Mesothelial cell of epicardium (in vitro differentiated cells): ENCODE measurements at regions not wholly inside any gene's neighbourhood (a gene's known extent, or its start where the extent isn't known, plus 50 kb on each side); places are given as distances from the start of the nearest gene placed in this dataset.

Experiments used
- DNase-seq, 2 experiments: peaks; one replicate each; pipeline ENCODE4 v3.0.0; 2021; ENCODE audit warnings: low spot score in 2 of 2; ENCODE audit not compliant: unreplicated experiment in 2 of 2
- H3K27ac Mint-ChIP-seq: 2 replicates; pipeline ENCODE4 v1.8.0; 2021; ENCODE audit warnings: mixed read lengths
- H3K27me3 Mint-ChIP-seq: 2 replicates; pipeline ENCODE4 v1.8.0; 2021; ENCODE audit warnings: low read depth, mixed read lengths
- H3K36me3 Mint-ChIP-seq: 2 replicates; pipeline ENCODE4 v1.8.0; 2021; ENCODE audit warnings: mixed read lengths
- H3K4me1 Mint-ChIP-seq: 2 replicates; pipeline ENCODE4 v1.8.0; 2021; ENCODE audit warnings: mixed read lengths
- H3K4me3 Mint-ChIP-seq: 2 replicates; pipeline ENCODE4 v1.8.0; 2021; ENCODE audit warnings: mild to moderate bottlenecking, moderate library complexity, mixed read lengths
- H3K9me3 Mint-ChIP-seq: 2 replicates; pipeline ENCODE4 v1.8.0; 2021; ENCODE audit warnings: mixed read lengths
- TF ChIP-seq, protein P1 (sequence below): fragments of 200-600 bp; sonication (generic); IDR thresholded peaks from one replicate; pipeline ENCODE4 v1.5.0; 2021; ENCODE audit warnings: antibody characterized with exemption; ENCODE audit not compliant: unreplicated experiment

- H3K9me3 Mint-ChIP-seq: peaks cover 21% of the 10 kb centered on the region
- H3K4me1 Mint-ChIP-seq: peaks cover 20% of the 10 kb centered on the region
- peak overlapping the region; percentile 44 for H3K27ac Mint-ChIP-seq
- H3K4me3 Mint-ChIP-seq: no peak overlapping the region
- no peak for DNase-seq
- H3K27me3 Mint-ChIP-seq: no peaks in the 10 kb centered on the region
- TF ChIP-seq, protein P1, sequence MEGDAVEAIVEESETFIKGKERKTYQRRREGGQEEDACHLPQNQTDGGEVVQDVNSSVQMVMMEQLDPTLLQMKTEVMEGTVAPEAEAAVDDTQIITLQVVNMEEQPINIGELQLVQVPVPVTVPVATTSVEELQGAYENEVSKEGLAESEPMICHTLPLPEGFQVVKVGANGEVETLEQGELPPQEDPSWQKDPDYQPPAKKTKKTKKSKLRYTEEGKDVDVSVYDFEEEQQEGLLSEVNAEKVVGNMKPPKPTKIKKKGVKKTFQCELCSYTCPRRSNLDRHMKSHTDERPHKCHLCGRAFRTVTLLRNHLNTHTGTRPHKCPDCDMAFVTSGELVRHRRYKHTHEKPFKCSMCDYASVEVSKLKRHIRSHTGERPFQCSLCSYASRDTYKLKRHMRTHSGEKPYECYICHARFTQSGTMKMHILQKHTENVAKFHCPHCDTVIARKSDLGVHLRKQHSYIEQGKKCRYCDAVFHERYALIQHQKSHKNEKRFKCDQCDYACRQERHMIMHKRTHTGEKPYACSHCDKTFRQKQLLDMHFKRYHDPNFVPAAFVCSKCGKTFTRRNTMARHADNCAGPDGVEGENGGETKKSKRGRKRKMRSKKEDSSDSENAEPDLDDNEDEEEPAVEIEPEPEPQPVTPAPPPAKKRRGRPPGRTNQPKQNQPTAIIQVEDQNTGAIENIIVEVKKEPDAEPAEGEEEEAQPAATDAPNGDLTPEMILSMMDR: no peak
- peaks cover 3% of the 10 kb centered on the region for H3K36me3 Mint-ChIP-seq
Measured at GRCh38 chr12:116346741-116347140, 69.2 kb upstream of the MED13L start.

DNA sequence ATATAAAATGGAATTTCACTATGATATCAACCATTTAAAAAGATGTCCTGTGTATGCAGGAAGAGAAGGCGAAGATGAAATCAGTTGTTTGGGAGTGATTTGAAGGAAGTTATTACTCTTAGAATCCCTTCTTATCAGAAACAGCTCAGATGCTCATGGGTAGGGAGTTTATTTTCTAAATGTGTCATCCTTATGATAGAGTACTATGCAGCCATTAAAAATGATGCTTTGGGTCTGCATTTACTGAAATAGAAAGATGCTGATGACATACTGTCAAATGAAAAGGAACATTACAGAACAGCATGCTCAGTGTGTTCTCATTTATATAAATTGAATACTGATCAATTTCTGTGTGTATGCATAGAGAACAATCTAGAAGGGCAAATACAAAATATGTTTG is 69.8 kb upstream of the MED13L start:
- H3K4me3 Mint-ChIP-seq: no peak overlapping the region
- peaks cover 17% of the 10 kb centered on the region for H3K9me3 Mint-ChIP-seq
- H3K36me3 Mint-ChIP-seq: peaks cover 3% of the 10 kb centered on the region
- TF ChIP-seq, protein P1: no peak
- no peaks in the 10 kb centered on the region for H3K27me3 Mint-ChIP-seq
- H3K4me1 Mint-ChIP-seq: peaks cover 20% of the 10 kb centered on the region
- H3K27ac Mint-ChIP-seq: peak overlapping the region; percentile 44
- DNase-seq: no peak

DNA sequence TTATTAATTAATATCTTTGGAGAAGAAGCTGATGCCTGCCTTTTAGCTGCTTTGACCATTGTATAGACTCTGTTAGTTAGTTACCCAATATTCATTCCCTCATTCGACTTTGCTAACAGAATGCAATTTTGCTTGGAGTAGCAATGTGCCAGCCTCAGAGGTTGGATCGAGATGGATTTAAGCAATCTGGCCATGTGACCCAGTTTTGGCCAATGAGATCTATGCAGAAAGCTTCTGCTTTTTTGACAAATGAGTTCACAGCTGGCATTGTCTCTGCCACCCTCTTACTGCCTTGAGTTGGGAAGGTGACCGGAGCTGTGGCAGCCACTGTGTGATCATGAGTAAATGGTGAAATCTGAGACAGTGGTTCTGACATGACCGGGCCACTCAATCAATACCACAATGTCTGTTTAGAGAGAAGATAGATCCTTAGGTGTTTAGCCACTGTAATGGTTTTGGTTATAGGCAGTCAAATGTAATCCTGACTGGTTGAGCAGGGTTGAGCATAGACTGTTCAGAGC is 74.9 kb upstream of the MED13L start:
- no peaks in the 10 kb centered on the region for H3K27me3 Mint-ChIP-seq
- TF ChIP-seq, protein P1: no peak
- no peak overlapping the region for H3K4me3 Mint-ChIP-seq
- no peak for DNase-seq
- peaks cover 3% of the 10 kb centered on the region for H3K4me1 Mint-ChIP-seq
- no peaks in the 10 kb centered on the region for H3K36me3 Mint-ChIP-seq
- no peak overlapping the region for H3K27ac Mint-ChIP-seq
- no peaks in the 10 kb centered on the region for H3K9me3 Mint-ChIP-seq

DNA sequence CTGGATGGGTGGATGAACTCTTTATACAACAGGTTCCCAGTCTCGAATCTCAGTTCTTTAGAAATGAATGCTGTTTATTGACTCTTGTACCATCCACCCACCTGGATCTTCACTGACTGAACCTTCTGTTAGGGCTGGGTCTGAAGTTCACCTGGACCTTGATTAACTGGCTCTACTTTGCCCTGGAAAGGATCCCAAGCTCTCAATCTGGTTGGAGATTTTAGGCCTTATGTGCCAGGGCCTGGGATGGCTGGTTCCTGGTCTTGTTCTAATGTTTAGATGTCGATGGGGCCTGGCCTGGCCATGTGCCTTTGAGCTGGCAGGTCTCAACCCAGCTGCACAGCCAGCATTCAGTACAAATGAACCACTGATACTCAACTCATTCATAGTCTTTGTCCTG is 76.5 kb upstream of the MED13L start:
- DNase-seq: no peak
- Mint-ChIP-seq H3K4me1 (peaks cover 15% of the 10 kb centered on the region), H3K4me3 (no peak overlapping the region), H3K9me3 (no peaks in the 10 kb centered on the region), H3K36me3 (no peaks in the 10 kb centered on the region), H3K27ac (no peak overlapping the region), H3K27me3 (no peaks in the 10 kb centered on the region)
- TF ChIP-seq, protein P1: no peak

DNA sequence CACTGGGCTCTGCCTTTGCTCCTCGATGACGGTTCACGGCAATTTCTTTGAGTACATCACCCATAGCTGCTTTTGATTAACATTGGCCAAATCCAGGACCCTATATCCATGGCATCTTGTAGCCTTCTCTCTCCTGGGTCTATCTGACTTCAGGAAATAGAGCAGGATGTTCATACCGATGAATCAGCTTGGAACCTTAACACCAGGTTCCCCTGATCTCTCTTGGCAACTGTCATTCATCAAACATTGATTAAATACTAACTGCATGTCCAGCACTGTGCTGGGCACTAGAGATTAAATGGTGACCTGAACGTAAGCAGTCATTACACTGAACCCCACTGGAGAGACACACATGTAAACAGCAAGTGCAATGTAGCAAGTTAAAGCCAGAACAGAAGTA is 77.0 kb upstream of the MED13L start:
- Mint-ChIP-seq H3K4me3 (no peak overlapping the region), H3K9me3 (no peaks in the 10 kb centered on the region), H3K27me3 (no peaks in the 10 kb centered on the region), H3K4me1 (peaks cover 20% of the 10 kb centered on the region), H3K27ac (no peak overlapping the region), H3K36me3 (no peaks in the 10 kb centered on the region)
- no peak for DNase-seq
- TF ChIP-seq, protein P1: no peak
